ENCODE measurements at regions not wholly inside any gene's neighbourhood (a gene's known extent, or its start where the extent isn't known, plus 50 kb on each side); places are given as distances from the start of the nearest gene placed in this dataset.
A peak's percentile ranks its signal among the peaks of the same experiment; 100 is the strongest.

GRCh38 chr4:152099981-152100378, 339.2 kb upstream of the GATB start:
- peaks cover 75% of the 10 kb centered on the region for H3K4me1 ChIP-seq (ENCODE audit: insufficient read depth, low read length, poor library complexity, severe bottlenecking)
- peak overlapping the region; percentile 14; the same call in 1 of the 2 replicates for H2AFZ ChIP-seq (ENCODE audit: low read length)
- no peaks in the 10 kb centered on the region for H3K9me2 ChIP-seq (replicated peaks; ENCODE audit: low read depth, low read length)
- H3F3A ChIP-seq (ENCODE audit: low read depth), result peaks cover 12% of the 10 kb centered on the region
- no peaks in the 10 kb centered on the region for H3K36me3 ChIP-seq (ENCODE audit: insufficient read depth, low read length)
- no peaks in the 10 kb centered on the region for H4K20me1 ChIP-seq (ENCODE audit: insufficient read depth, low read length, poor library complexity, severe bottlenecking)
- H3K27me3 ChIP-seq (ENCODE audit: insufficient read depth, low read length, poor library complexity, severe bottlenecking), result no peaks in the 10 kb centered on the region
- no peaks in the 10 kb centered on the region for H3K9me3 ChIP-seq (ENCODE audit: insufficient read depth, low read depth, low read length)
- TF ChIP-seq, protein P1, sequence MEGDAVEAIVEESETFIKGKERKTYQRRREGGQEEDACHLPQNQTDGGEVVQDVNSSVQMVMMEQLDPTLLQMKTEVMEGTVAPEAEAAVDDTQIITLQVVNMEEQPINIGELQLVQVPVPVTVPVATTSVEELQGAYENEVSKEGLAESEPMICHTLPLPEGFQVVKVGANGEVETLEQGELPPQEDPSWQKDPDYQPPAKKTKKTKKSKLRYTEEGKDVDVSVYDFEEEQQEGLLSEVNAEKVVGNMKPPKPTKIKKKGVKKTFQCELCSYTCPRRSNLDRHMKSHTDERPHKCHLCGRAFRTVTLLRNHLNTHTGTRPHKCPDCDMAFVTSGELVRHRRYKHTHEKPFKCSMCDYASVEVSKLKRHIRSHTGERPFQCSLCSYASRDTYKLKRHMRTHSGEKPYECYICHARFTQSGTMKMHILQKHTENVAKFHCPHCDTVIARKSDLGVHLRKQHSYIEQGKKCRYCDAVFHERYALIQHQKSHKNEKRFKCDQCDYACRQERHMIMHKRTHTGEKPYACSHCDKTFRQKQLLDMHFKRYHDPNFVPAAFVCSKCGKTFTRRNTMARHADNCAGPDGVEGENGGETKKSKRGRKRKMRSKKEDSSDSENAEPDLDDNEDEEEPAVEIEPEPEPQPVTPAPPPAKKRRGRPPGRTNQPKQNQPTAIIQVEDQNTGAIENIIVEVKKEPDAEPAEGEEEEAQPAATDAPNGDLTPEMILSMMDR (conservative IDR thresholded peaks at IDR 0.05; ENCODE audit: low read length), result no peak
- no peak for TF ChIP-seq EZH2phosphoT487 (IDR thresholded peaks at IDR 0.05; ENCODE audit: borderline replicate concordance)
- peak overlapping the region; percentile 71 for H3K9ac ChIP-seq (ENCODE audit: low read depth, low read length, poor library complexity, severe bottlenecking)
- peak overlapping the region; percentile 87 for H3K4me2 ChIP-seq (ENCODE audit: low read depth, low read length, poor library complexity, severe bottlenecking)
- no peaks in the 10 kb centered on the region; the same call in 1 of the 2 replicates for H3K79me2 ChIP-seq (ENCODE audit: insufficient read depth, low read length)
- H3K4me3 ChIP-seq (ENCODE audit: low read length, poor library complexity, severe bottlenecking), result peak overlapping the region; percentile 71

DNA sequence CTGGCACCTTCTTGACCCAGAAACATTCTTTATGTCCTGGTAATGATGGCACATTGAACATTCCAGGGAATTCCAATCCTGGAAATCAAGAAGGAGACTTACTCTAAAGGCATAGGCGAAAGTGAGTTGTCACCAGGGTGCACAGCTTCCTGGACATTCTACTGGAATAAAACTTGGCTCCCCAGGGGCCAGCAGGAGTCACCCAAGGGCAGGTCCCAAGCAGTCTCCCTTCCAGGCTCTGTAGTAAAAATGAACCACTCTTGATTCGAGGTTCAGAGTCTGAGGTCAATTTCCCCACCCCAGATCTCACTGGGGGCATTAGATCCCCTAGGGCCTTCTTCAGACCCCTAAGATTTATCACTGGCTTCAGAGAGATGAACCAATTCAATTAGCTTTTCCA, 338.7 kb upstream of the GATB start:
- H3K4me1 ChIP-seq (ENCODE audit: insufficient read depth, low read length, poor library complexity, severe bottlenecking), result peaks cover 75% of the 10 kb centered on the region
- no peaks in the 10 kb centered on the region for H3K9me2 ChIP-seq (replicated peaks; ENCODE audit: low read depth, low read length)
- TF ChIP-seq, protein P1 (conservative IDR thresholded peaks at IDR 0.05; ENCODE audit: low read length), result peak; percentile 60
- no peak for TF ChIP-seq EZH2phosphoT487 (IDR thresholded peaks at IDR 0.05; ENCODE audit: borderline replicate concordance)
- H3K79me2 ChIP-seq (ENCODE audit: insufficient read depth, low read length), result no peaks in the 10 kb centered on the region; the same call in 1 of the 2 replicates
- H3K27me3 ChIP-seq (ENCODE audit: insufficient read depth, low read length, poor library complexity, severe bottlenecking), result no peaks in the 10 kb centered on the region
- H3K36me3 ChIP-seq (ENCODE audit: insufficient read depth, low read length), result no peaks in the 10 kb centered on the region
- peak overlapping the region; percentile 71 for H3K4me3 ChIP-seq (ENCODE audit: low read length, poor library complexity, severe bottlenecking)
- H4K20me1 ChIP-seq (ENCODE audit: insufficient read depth, low read length, poor library complexity, severe bottlenecking), result no peaks in the 10 kb centered on the region
- peak overlapping the region; percentile 71 for H3K9ac ChIP-seq (ENCODE audit: low read depth, low read length, poor library complexity, severe bottlenecking)
- peak overlapping the region; percentile 87 for H3K4me2 ChIP-seq (ENCODE audit: low read depth, low read length, poor library complexity, severe bottlenecking)
- no peak overlapping the region for H2AFZ ChIP-seq (ENCODE audit: low read length)
- H3K9me3 ChIP-seq (ENCODE audit: insufficient read depth, low read depth, low read length), result no peaks in the 10 kb centered on the region
- H3F3A ChIP-seq (ENCODE audit: low read depth), result peaks cover 12% of the 10 kb centered on the region

DNA sequence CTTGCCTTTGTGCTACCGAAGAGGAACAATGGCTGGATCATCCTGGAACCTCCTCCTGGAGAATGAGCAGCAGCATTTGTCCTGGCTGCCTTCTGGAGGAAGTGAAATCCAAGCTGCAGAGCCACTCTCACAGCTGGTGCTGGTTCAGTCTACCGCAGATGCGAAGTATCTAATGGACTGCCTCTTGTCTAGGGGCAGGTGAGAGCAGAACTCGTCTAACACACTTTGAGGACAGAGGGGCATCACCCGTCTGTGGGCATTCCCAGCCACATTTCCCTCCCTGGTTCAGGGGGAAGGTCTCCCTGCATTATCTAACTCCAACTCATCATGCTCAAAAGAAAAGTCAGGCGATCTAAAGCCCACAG, 338.2 kb upstream of the GATB start:
- H3K9me2 ChIP-seq (replicated peaks; ENCODE audit: low read depth, low read length), result no peaks in the 10 kb centered on the region
- H3K79me2 ChIP-seq (ENCODE audit: insufficient read depth, low read length), result no peaks in the 10 kb centered on the region; the same call in 1 of the 2 replicates
- H3K9ac ChIP-seq (ENCODE audit: low read depth, low read length, poor library complexity, severe bottlenecking), result peak overlapping the region; percentile 71
- H4K20me1 ChIP-seq (ENCODE audit: insufficient read depth, low read length, poor library complexity, severe bottlenecking), result no peaks in the 10 kb centered on the region
- peaks cover 12% of the 10 kb centered on the region for H3F3A ChIP-seq (ENCODE audit: low read depth)
- no peaks in the 10 kb centered on the region for H3K9me3 ChIP-seq (ENCODE audit: insufficient read depth, low read depth, low read length)
- TF ChIP-seq, protein P1 (conservative IDR thresholded peaks at IDR 0.05; ENCODE audit: low read length), result no peak
- TF ChIP-seq EZH2phosphoT487 (IDR thresholded peaks at IDR 0.05; ENCODE audit: borderline replicate concordance), result no peak
- H3K4me2 ChIP-seq (ENCODE audit: low read depth, low read length, poor library complexity, severe bottlenecking), result no peak overlapping the region
- peak overlapping the region; percentile 22; the same call in 1 of the 2 replicates for H2AFZ ChIP-seq (ENCODE audit: low read length)
- H3K36me3 ChIP-seq (ENCODE audit: insufficient read depth, low read length), result no peaks in the 10 kb centered on the region
- H3K4me3 ChIP-seq (ENCODE audit: low read length, poor library complexity, severe bottlenecking), result no peak overlapping the region
- H3K27me3 ChIP-seq (ENCODE audit: insufficient read depth, low read length, poor library complexity, severe bottlenecking), result no peaks in the 10 kb centered on the region
- H3K4me1 ChIP-seq (ENCODE audit: insufficient read depth, low read length, poor library complexity, severe bottlenecking), result peaks cover 75% of the 10 kb centered on the region

Measured in Loucy (cell line).